ENCODE measurements at regions not wholly inside any gene's neighbourhood (a gene's known extent, or its start where the extent isn't known, plus 50 kb on each side); places are given as distances from the start of the nearest gene placed in this dataset.

- ChIA-PET POLR2A (ENCODE audit: low non-redundant PET) (no interaction called here), CTCF (no interaction called here)
- intact Hi-C loops (cut with micrococcal nuclease; ENCODE audit: unreplicated experiment), result no loop called here
- DNase-seq (ENCODE audit: low spot score), result no peak
- TF ChIP-seq EZH2 (IDR thresholded peaks at IDR 0.05; ENCODE audit: borderline replicate concordance, low read depth, low read length, poor library complexity, severe bottlenecking) (no peak), CTCF (conservative IDR thresholded peaks at IDR 0.05; ENCODE audit: low read depth, low read length) (no peak)
- Histone ChIP-seq H3K27ac (ENCODE audit: low read depth, low read length, poor library complexity, severe bottlenecking) (no peak overlapping the region), H3K36me3 (ENCODE audit: insufficient read depth, low read length, poor library complexity, severe bottlenecking) (no peaks in the 10 kb centered on the region), H3K9me3 (ENCODE audit: low read depth, low read length, poor library complexity, severe bottlenecking) (no peaks in the 10 kb centered on the region), H3K27me3 (replicated peaks; ENCODE audit: insufficient read depth, low read depth, low read length, poor library complexity) (no peaks in the 10 kb centered on the region), H3K4me3 (ENCODE audit: low read depth, low read length, poor library complexity, severe bottlenecking) (no peak overlapping the region), H3K4me1 (ENCODE audit: insufficient read depth, low read length, poor library complexity, severe bottlenecking) (peaks cover 12% of the 10 kb centered on the region)
- no TSS peak for BruUV-seq (replicated peaks)
Observed at GRCh38 chr2:147482916-147483669, 361.7 kb upstream of the ACVR2A start.

GRCh38 chr2:147482111-147482895 is 362.5 kb upstream of the ACVR2A start:
- no TSS peak for BruUV-seq (replicated peaks)
- H3K9me3 ChIP-seq (ENCODE audit: low read depth, low read length, poor library complexity, severe bottlenecking), result no peaks in the 10 kb centered on the region
- H3K27me3 ChIP-seq (replicated peaks; ENCODE audit: insufficient read depth, low read depth, low read length, poor library complexity), result no peaks in the 10 kb centered on the region
- CTCF ChIA-PET, result no interaction called here
- no peak overlapping the region for H3K4me3 ChIP-seq (ENCODE audit: low read depth, low read length, poor library complexity, severe bottlenecking)
- no peak for TF ChIP-seq EZH2 (IDR thresholded peaks at IDR 0.05; ENCODE audit: borderline replicate concordance, low read depth, low read length, poor library complexity, severe bottlenecking)
- no peak for TF ChIP-seq CTCF (conservative IDR thresholded peaks at IDR 0.05; ENCODE audit: low read depth, low read length)
- DNase-seq (ENCODE audit: low spot score), result no peak
- intact Hi-C loops (cut with micrococcal nuclease; ENCODE audit: unreplicated experiment), result no loop called here
- peaks cover 12% of the 10 kb centered on the region for H3K4me1 ChIP-seq (ENCODE audit: insufficient read depth, low read length, poor library complexity, severe bottlenecking)
- no peak overlapping the region for H3K27ac ChIP-seq (ENCODE audit: low read depth, low read length, poor library complexity, severe bottlenecking)
- H3K36me3 ChIP-seq (ENCODE audit: insufficient read depth, low read length, poor library complexity, severe bottlenecking), result no peaks in the 10 kb centered on the region
- POLR2A ChIA-PET (ENCODE audit: low non-redundant PET), result no interaction called here

- intact Hi-C loops (cut with micrococcal nuclease; ENCODE audit: unreplicated experiment), result no loop called here
- CTCF ChIA-PET, result no interaction called here
Observed at GRCh38 chr2:147479358-147479757, 365.5 kb upstream of the ACVR2A start.

More at GRCh38 chr2:147479358-147479757, 365.5 kb upstream of the ACVR2A start:
- DNase-seq (ENCODE audit: low spot score), result no peak
- no TSS peak for BruUV-seq (replicated peaks)
- H3K27ac ChIP-seq (ENCODE audit: low read depth, low read length, poor library complexity, severe bottlenecking), result no peak overlapping the region
- no peaks in the 10 kb centered on the region for H3K36me3 ChIP-seq (ENCODE audit: insufficient read depth, low read length, poor library complexity, severe bottlenecking)
- H3K27me3 ChIP-seq (replicated peaks; ENCODE audit: insufficient read depth, low read depth, low read length, poor library complexity), result no peaks in the 10 kb centered on the region
- H3K9me3 ChIP-seq (ENCODE audit: low read depth, low read length, poor library complexity, severe bottlenecking), result no peaks in the 10 kb centered on the region
- TF ChIP-seq CTCF (conservative IDR thresholded peaks at IDR 0.05; ENCODE audit: low read depth, low read length) (no peak), EZH2 (IDR thresholded peaks at IDR 0.05; ENCODE audit: borderline replicate concordance, low read depth, low read length, poor library complexity, severe bottlenecking) (no peak)
- H3K4me1 ChIP-seq (ENCODE audit: insufficient read depth, low read length, poor library complexity, severe bottlenecking), result no peaks in the 10 kb centered on the region
- no peak overlapping the region for H3K4me3 ChIP-seq (ENCODE audit: low read depth, low read length, poor library complexity, severe bottlenecking)
- POLR2A ChIA-PET (ENCODE audit: low non-redundant PET), result interaction anchor here (0.6 kb wide), 1 partner anchor 115 kb away, joined by 3 read pairs; no protein-coding TSS in a partner anchor
